ENCODE measurements at regions not wholly inside any gene's neighbourhood (a gene's known extent, or its start where the extent isn't known, plus 50 kb on each side); places are given as distances from the start of the nearest gene placed in this dataset.

GRCh38 chr15:61421938-61422337 lies 192.8 kb upstream of the RORA start:
- TF ChIP-seq, protein P1, sequence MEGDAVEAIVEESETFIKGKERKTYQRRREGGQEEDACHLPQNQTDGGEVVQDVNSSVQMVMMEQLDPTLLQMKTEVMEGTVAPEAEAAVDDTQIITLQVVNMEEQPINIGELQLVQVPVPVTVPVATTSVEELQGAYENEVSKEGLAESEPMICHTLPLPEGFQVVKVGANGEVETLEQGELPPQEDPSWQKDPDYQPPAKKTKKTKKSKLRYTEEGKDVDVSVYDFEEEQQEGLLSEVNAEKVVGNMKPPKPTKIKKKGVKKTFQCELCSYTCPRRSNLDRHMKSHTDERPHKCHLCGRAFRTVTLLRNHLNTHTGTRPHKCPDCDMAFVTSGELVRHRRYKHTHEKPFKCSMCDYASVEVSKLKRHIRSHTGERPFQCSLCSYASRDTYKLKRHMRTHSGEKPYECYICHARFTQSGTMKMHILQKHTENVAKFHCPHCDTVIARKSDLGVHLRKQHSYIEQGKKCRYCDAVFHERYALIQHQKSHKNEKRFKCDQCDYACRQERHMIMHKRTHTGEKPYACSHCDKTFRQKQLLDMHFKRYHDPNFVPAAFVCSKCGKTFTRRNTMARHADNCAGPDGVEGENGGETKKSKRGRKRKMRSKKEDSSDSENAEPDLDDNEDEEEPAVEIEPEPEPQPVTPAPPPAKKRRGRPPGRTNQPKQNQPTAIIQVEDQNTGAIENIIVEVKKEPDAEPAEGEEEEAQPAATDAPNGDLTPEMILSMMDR (conservative IDR thresholded peaks at IDR 0.05; ENCODE audit: low read depth, low read length), result no peak
- no peak for DNase-seq (ENCODE audit: low read depth)
- no peak overlapping the region for H3K4me3 ChIP-seq (ENCODE audit: low read depth, low read length)

DNA sequence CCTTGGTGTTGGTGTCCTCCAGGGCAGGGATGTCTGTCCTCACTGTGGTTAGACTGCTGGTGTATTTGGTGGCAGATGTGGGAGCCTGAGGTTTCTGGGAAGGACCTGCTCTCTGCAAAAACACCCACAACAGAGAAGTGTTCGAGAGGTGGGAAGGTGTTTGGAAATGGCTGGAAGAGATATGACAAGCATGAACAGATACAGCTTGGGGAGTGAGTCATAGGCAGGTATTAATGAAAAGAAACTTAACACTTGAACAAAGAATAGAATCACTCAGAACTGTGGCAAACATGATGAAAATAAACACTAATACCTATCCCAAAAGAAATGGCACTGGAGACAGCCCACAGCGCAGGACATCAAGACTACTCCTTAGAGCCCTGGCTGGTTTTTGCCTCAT lies 192.4 kb upstream of the RORA start:
- H3K4me3 ChIP-seq (ENCODE audit: low read depth, low read length), result no peak overlapping the region
- TF ChIP-seq, protein P1 (conservative IDR thresholded peaks at IDR 0.05; ENCODE audit: low read depth, low read length), result no peak
- DNase-seq (ENCODE audit: low read depth), result no peak

GRCh38 chr15:61420546-61420945 lies 191.4 kb upstream of the RORA start:
- DNase-seq (ENCODE audit: low read depth), result no peak

GRCh38 chr15:61415617-61416120 lies 186.6 kb upstream of the RORA start:
- no peak for DNase-seq (ENCODE audit: low read depth)
- H3K4me3 ChIP-seq (ENCODE audit: low read depth, low read length), result no peak overlapping the region
- TF ChIP-seq, protein P1 (conservative IDR thresholded peaks at IDR 0.05; ENCODE audit: low read depth, low read length), result no peak

More at GRCh38 chr15:61420546-61420945, 191.4 kb upstream of the RORA start:
- TF ChIP-seq, protein P1 (conservative IDR thresholded peaks at IDR 0.05; ENCODE audit: low read depth, low read length), result no peak
- H3K4me3 ChIP-seq (ENCODE audit: low read depth, low read length), result no peak overlapping the region

DNA sequence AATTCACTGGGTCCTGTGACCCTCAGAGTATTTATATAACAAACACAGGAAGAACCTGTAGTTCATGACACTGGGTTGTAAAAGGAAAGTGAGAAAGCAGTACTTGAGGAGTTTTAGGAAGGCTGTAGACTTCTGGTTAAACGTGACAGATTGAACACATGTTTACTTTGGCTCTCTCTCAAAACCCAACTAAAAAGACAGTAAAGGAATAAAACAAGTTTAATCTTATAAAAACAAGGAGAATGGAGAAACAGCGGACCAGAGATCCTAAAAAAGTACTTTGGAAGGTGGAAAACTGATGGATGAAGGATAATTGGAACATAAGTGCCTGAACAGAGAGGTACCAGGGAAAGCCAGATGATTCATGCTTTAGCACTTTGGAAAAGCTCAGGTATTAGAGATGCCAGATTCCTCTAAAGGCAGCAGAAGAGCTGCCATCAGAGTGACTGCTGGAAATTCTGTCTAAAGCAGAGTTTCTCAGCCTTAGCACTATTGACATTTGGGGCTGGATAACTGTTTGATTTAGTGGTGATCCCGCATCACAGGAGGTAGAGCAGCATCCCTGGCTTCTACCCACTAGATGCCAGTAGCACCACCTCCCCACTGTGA lies 182.9 kb upstream of the RORA start:
- no peak for DNase-seq (ENCODE audit: low read depth)
- no peak overlapping the region for H3K4me3 ChIP-seq (ENCODE audit: low read depth, low read length)
- TF ChIP-seq, protein P1 (conservative IDR thresholded peaks at IDR 0.05; ENCODE audit: low read depth, low read length), result no peak

GRCh38 chr15:61410662-61411061 lies 181.6 kb upstream of the RORA start:
- H3K4me3 ChIP-seq (ENCODE audit: low read depth, low read length), result no peak overlapping the region
- no peak for DNase-seq (ENCODE audit: low read depth)
- TF ChIP-seq, protein P1 (conservative IDR thresholded peaks at IDR 0.05; ENCODE audit: low read depth, low read length), result no peak

GRCh38 chr15:61404567-61404966 lies 175.5 kb upstream of the RORA start:
- H3K4me3 ChIP-seq (ENCODE audit: low read depth, low read length), result no peak overlapping the region
- no peak for DNase-seq (ENCODE audit: low read depth)
- TF ChIP-seq, protein P1 (conservative IDR thresholded peaks at IDR 0.05; ENCODE audit: low read depth, low read length), result no peak

Measured in epithelial cell of proximal tubule (primary cell).